Panc1 (cell line): ENCODE measurements at regions not wholly inside any gene's neighbourhood (a gene's known extent, or its start where the extent isn't known, plus 50 kb on each side); places are given as distances from the start of the nearest gene placed in this dataset.

Experiments
- ATAC-seq: fragments of 200-7000 bp; cut with Tn5 transposase; 2 replicates; pipeline ENCODE4 v1.9.1; 2020; ENCODE audit warnings: mild to moderate bottlenecking, moderate library complexity
- BruUV-seq: library from RNA; stranded (reverse); fragments of 400-500 nt; replicated peaks from 2 replicates; lab custom pipeline; 2021; lab: Mats Ljungman, UMichigan
- CTCF ChIA-PET: fragments of 300-600 bp; sonication (Branson Sonifier 250); formaldehyde crosslinking; loops from one replicate; lab custom pipeline; 2022; ENCODE audit warnings: antibody characterized with exemption; lab: Charles Lee
- POLR2A ChIA-PET: fragments of 300-600 bp; sonication (Branson Sonifier 250); formaldehyde crosslinking; loops from one replicate; lab custom pipeline; 2022; ENCODE audit warnings: antibody characterized with exemption; lab: Charles Lee
- DNase-seq: peaks from one replicate; pipeline ENCODE4 v3.0.0-alpha.2; 2010; ENCODE audit warnings: low read depth, low spot score
- H3K27ac ChIP-seq: 2 replicates; pipeline ENCODE4 v1.5.1; 2011; ENCODE audit warnings: mild to moderate bottlenecking, low read length, inconsistent platforms
- H3K27me3 ChIP-seq: fragments of 200-500 bp; sonication (Bioruptor generic); 2 replicates; pipeline ENCODE4 v1.6.0; 2014; ENCODE audit warnings: low read length, inconsistent platforms; ENCODE audit not compliant: control insufficient read depth, insufficient read depth
- H3K36me3 ChIP-seq: fragments of 200-500 bp; sonication (Bioruptor generic); 2 replicates; pipeline ENCODE4 v1.5.1; 2014; ENCODE audit warnings: inconsistent platforms, mild to moderate bottlenecking, low read length, moderate library complexity; ENCODE audit not compliant: control insufficient read depth, insufficient read depth
- H3K4me1 ChIP-seq: 2 replicates; pipeline ENCODE4 v1.5.1; 2011; ENCODE audit warnings: inconsistent platforms, mild to moderate bottlenecking, low read length, moderate library complexity; ENCODE audit not compliant: control insufficient read depth, insufficient read depth
- H3K4me3 ChIP-seq, 2 experiments: 2 replicates each; pipeline ENCODE4 v1.5.1; 2011 to 2012; ENCODE audit warnings: low read depth in 2 of 2, low read length in 2 of 2, mild to moderate bottlenecking in 2 of 2, inconsistent platforms in 1 of 2, moderate library complexity in 1 of 2
- H3K9me3 ChIP-seq: fragments of 200-500 bp; sonication (Bioruptor generic); 2 replicates; pipeline ENCODE4 v1.5.1; 2014; ENCODE audit warnings: low read depth, mild to moderate bottlenecking, inconsistent platforms, low read length, moderate library complexity; ENCODE audit not compliant: control insufficient read depth, insufficient read depth
- CTCF ChIP-seq: fragments of 450-650 bp; IDR thresholded peaks from 2 replicates; pipeline ENCODE4 v1.5.1; 2017; ENCODE audit warnings: mild to moderate bottlenecking
- POLR2AphosphoS5 ChIP-seq: IDR thresholded peaks from 2 replicates; pipeline ENCODE4 v1.6.1; 2012; ENCODE audit warnings: mild to moderate bottlenecking, low read depth, low read length, moderate library complexity
- REST ChIP-seq, 2 experiments: IDR thresholded peaks; 2 replicates each; pipeline ENCODE4 v1.6.1; 2011 to 2012; ENCODE audit warnings: low read depth in 2 of 2, control low read depth in 1 of 2, low read length in 1 of 2, mild to moderate bottlenecking in 1 of 2, moderate library complexity in 1 of 2; ENCODE audit not compliant: insufficient read depth in 1 of 2
- TCF7L2 ChIP-seq: IDR thresholded peaks from 2 replicates; pipeline ENCODE4 v1.6.1; 2011; ENCODE audit warnings: mild to moderate bottlenecking, low read depth, low read length, inconsistent platforms
- in situ Hi-C: cut with HindIII; loops from 2 replicates; pipeline ENCODE4 v1.10.0; 2016; ENCODE audit warnings: low sequenced_read_pairs, low pct_unique_long_range_greater_than_20kb
- intact Hi-C: fragments of 100-400 bp; cut with micrococcal nuclease; formaldehyde crosslinking; loops from one replicate; pipeline ENCODE4 v1.10.0; 2022; ENCODE audit not compliant: unreplicated experiment

GRCh38 chr1:221644663-221645258, 97.1 kb downstream of the DUSP10 start:
- no TSS peak for BruUV-seq
- CTCF ChIA-PET = no interaction called here

GRCh38 chr1:221648201-221648600, 93.7 kb downstream of the DUSP10 start:
- no peak overlapping the region for H3K4me3 ChIP-seq
- in situ Hi-C loops = no loop called here
- no TSS peak for BruUV-seq
- no peaks in the 10 kb centered on the region for H3K4me1 ChIP-seq
- no peaks in the 10 kb centered on the region for H3K27me3 ChIP-seq
- H3K36me3 ChIP-seq = no peaks in the 10 kb centered on the region
- ChIA-PET CTCF (no interaction called here), POLR2A (no interaction called here)
- intact Hi-C loops = no loop called here
- peaks cover 3% of the 10 kb centered on the region; the same call in 1 of the 2 replicates for H3K9me3 ChIP-seq
- TF ChIP-seq TCF7L2 = no peak
- no peak for TF ChIP-seq REST (IDR thresholded peaks at IDR 0.05; ENCODE audit: insufficient read depth in 1 of 2, low read depth in 2 of 2, low read length in 1 of 2)
- TF ChIP-seq CTCF = no peak
- ATAC-seq (no peak), DNase-seq (no peak)
- no peak overlapping the region for H3K27ac ChIP-seq

More at GRCh38 chr1:221644663-221645258, 97.1 kb downstream of the DUSP10 start:
- DNase-seq = no peak
- no peak for ATAC-seq
- H3K27ac ChIP-seq = no peak overlapping the region
- in situ Hi-C loops (no loop called here), intact Hi-C loops (no loop called here)
- no peaks in the 10 kb centered on the region for H3K36me3 ChIP-seq
- no peak overlapping the region for H3K4me3 ChIP-seq
- no peaks in the 10 kb centered on the region for H3K27me3 ChIP-seq
- peaks cover 3% of the 10 kb centered on the region; the same call in 1 of the 2 replicates for H3K9me3 ChIP-seq
- H3K4me1 ChIP-seq = no peaks in the 10 kb centered on the region
- no peak for TF ChIP-seq POLR2AphosphoS5
- no peak for TF ChIP-seq CTCF
- POLR2A ChIA-PET = no interaction called here
